GM12878 (cell line): ENCODE measurements at regions not wholly inside any gene's neighbourhood (a gene's known extent, or its start where the extent isn't known, plus 50 kb on each side); places are given as distances from the start of the nearest gene placed in this dataset.

ENCODE experiments used
- ATAC-seq: fragments of 200-7000 bp; cut with Tn5 transposase; 3 replicates; pipeline ENCODE4 v1.9.1; 2020; ENCODE audit warnings: mild to moderate bottlenecking, moderate library complexity
- BruUV-seq: library from RNA; stranded (reverse); fragments of 400-500 nt; replicated peaks from 2 replicates; lab custom pipeline; 2021; lab: Mats Ljungman, UMichigan
- CTCF ChIA-PET: fragments of 300-600 bp; sonication (Branson Sonifier 250); formaldehyde crosslinking; extraction: SDS; loops from one replicate; lab custom pipeline; 2021; ENCODE audit warnings: inconsistent platforms; lab: Yijun Ruan, JAX
- POLR2A ChIA-PET: fragments of 350-600 bp; formaldehyde crosslinking; extraction: SDS; loops from one replicate; lab custom pipeline; 2021; ENCODE audit warnings: inconsistent platforms; lab: Charles Lee
- RAD21 ChIA-PET: fragments of 300-600 bp; sonication (Branson Sonifier 250); formaldehyde crosslinking; loops from one replicate; lab custom pipeline; 2023; ENCODE audit warnings: antibody characterized with exemption; ENCODE audit not compliant: unreplicated experiment; lab: Charles Lee
- SMC1A ChIA-PET: fragments of 300-600 bp; sonication (Branson Sonifier 250); formaldehyde crosslinking; loops from one replicate; lab custom pipeline; 2023; ENCODE audit not compliant: unreplicated experiment, uncharacterized antibody; lab: Charles Lee
- DNase-seq: peaks from one replicate; pipeline ENCODE4 v3.0.0-alpha.2; 2011; ENCODE audit warnings: low read depth, low spot score
- FAIRE-seq: peaks from 3 replicates; lab custom pipeline; 2011; peaks lifted over from hg19 to GRCh38; lab: Jason Lieb, UNC
- H2AFZ ChIP-seq: 2 replicates; pipeline ENCODE4 v1.6.0; 2011; ENCODE audit warnings: low read depth, low read length, control low read depth; ENCODE audit not compliant: control insufficient read depth
- H3K27ac ChIP-seq: 2 replicates; pipeline ENCODE4 v1.5.1; 2011; ENCODE audit warnings: control low read depth; ENCODE audit not compliant: control insufficient read depth, insufficient read depth
- H3K27me3 ChIP-seq, 2 experiments: replicated peaks in 1 of 2; 2 replicates each; pipeline versions ENCODE4 v1.6.0 to v1.6.1; 2011; ENCODE audit warnings: low read length in 1 of 2; ENCODE audit not compliant: control insufficient read depth in 2 of 2, insufficient read depth in 2 of 2
- H3K36me3 ChIP-seq, 2 experiments: 2 replicates each; pipeline ENCODE4 v1.5.1; 2011; ENCODE audit warnings: low read length in 1 of 2; ENCODE audit not compliant: control insufficient read depth in 2 of 2, insufficient read depth in 2 of 2
- H3K4me1 ChIP-seq: 2 replicates; pipeline ENCODE4 v1.6.1; 2011; ENCODE audit warnings: mild to moderate bottlenecking, low read length, moderate library complexity, mixed read lengths; ENCODE audit not compliant: control insufficient read depth, insufficient read depth
- H3K4me2 ChIP-seq: 2 replicates; pipeline ENCODE4 v1.6.0; 2011; ENCODE audit warnings: control low read depth; ENCODE audit not compliant: control insufficient read depth, insufficient read depth
- H3K4me3 ChIP-seq: fragments of 200-600 bp; sonication (generic); 2 replicates; pipeline ENCODE4 v1.5.1; 2016
- H3K79me2 ChIP-seq: 2 replicates; pipeline ENCODE4 v1.6.0; 2011; ENCODE audit warnings: low read length; ENCODE audit not compliant: control insufficient read depth, insufficient read depth
- H3K9ac ChIP-seq: 2 replicates; pipeline ENCODE4 v1.8.0; 2011; ENCODE audit warnings: low read length, control low read depth, mixed read lengths; ENCODE audit not compliant: control insufficient read depth, insufficient read depth
- H3K9me3 ChIP-seq: replicated peaks from 3 replicates; pipeline ENCODE4 v1.5.1; 2011; ENCODE audit warnings: mild to moderate bottlenecking, low read length; ENCODE audit not compliant: control insufficient read depth, insufficient read depth
- H4K20me1 ChIP-seq: 2 replicates; pipeline ENCODE4 v1.6.0; 2011; ENCODE audit not compliant: control insufficient read depth, insufficient read depth
- ASH2L ChIP-seq: fragments of 300-600, 200-600 bp; sonication (generic); IDR thresholded peaks from 2 replicates; pipeline ENCODE4 v1.6.1; 2017; ENCODE audit warnings: low read depth, mild to moderate bottlenecking, borderline replicate concordance
- ESRRA ChIP-seq: IDR thresholded peaks from 2 replicates; pipeline ENCODE4 v1.6.1; 2012; ENCODE audit warnings: mild to moderate bottlenecking, low read length, improper control_type of control experiment
- ETV6 ChIP-seq, 2 experiments: fragments of 450-650 bp in 1 of 2; IDR thresholded peaks in 1 of 2; conservative IDR thresholded peaks in 1 of 2; 2 replicates each; pipeline ENCODE4 v1.6.1; 2014; ENCODE audit warnings: antibody characterized with exemption in 1 of 2, borderline replicate concordance in 1 of 2, low read depth in 1 of 2, mild to moderate bottlenecking in 1 of 2, moderate library complexity in 1 of 2
- FOS ChIP-seq: IDR thresholded peaks from 3 replicates; pipeline ENCODE4 v1.6.1; 2011; ENCODE audit warnings: borderline replicate concordance; ENCODE audit not compliant: insufficient read length; ENCODE audit errors: extremely low read depth
- FOXM1 ChIP-seq: IDR thresholded peaks from 2 replicates; pipeline ENCODE4 v1.6.1; 2012; ENCODE audit warnings: low read depth, mild to moderate bottlenecking, inconsistent platforms, low read length, moderate library complexity
- KAT2A ChIP-seq: conservative IDR thresholded peaks from 2 replicates; pipeline ENCODE4 v1.6.1; 2011; ENCODE audit warnings: low read depth, low read length; ENCODE audit not compliant: control insufficient read depth
- KDM1A ChIP-seq: fragments of 200-600 bp; sonication (generic); IDR thresholded peaks from 2 replicates; pipeline ENCODE4 v1.6.1; 2016; ENCODE audit warnings: borderline replicate concordance
- LARP7 ChIP-seq: fragments of 450-650 bp; IDR thresholded peaks from 2 replicates; pipeline ENCODE4 v1.6.1; 2017; ENCODE audit warnings: mild to moderate bottlenecking
- NFIC ChIP-seq: IDR thresholded peaks from 2 replicates; pipeline ENCODE4 v1.6.1; 2012; ENCODE audit warnings: low read depth, mild to moderate bottlenecking, inconsistent platforms, low read length, moderate library complexity
- PBX3 ChIP-seq: IDR thresholded peaks from 2 replicates; pipeline ENCODE4 v1.6.1; 2011; ENCODE audit warnings: mild to moderate bottlenecking, low read depth, low read length, moderate library complexity; ENCODE audit not compliant: insufficient replicate concordance
- RAD21 ChIP-seq: IDR thresholded peaks from 2 replicates; pipeline ENCODE4 v1.6.1; 2011; ENCODE audit warnings: mild to moderate bottlenecking, low read depth, low read length, moderate library complexity; ENCODE audit not compliant: insufficient read depth
- ZBTB11 ChIP-seq: fragments of 450-650 bp; formaldehyde crosslinking; IDR thresholded peaks from 2 replicates; pipeline ENCODE4 v1.5.0; 2022; ENCODE audit warnings: mild to moderate bottlenecking, missing genetic modification characterization
- WGBS: methylation state at CpG from one replicate; pipeline ENCODE4 v1.1.6; 2016; ENCODE audit warnings: low lambda C conversion rate; ENCODE audit not compliant: insufficient replicate concordance, insufficient coverage; ENCODE audit errors: missing lambda C conversion rate; 5-methylcytosine and 5-hydroxymethylcytosine counted together
- in situ Hi-C: fragments of 300-500 bp; cut with MboI; formaldehyde crosslinking; loops from 9 replicates; pipeline ENCODE4 v1.14.3; 2018; ENCODE audit warnings: mixed read lengths
- intact Hi-C: fragments of 100-400 bp; cut with micrococcal nuclease; formaldehyde crosslinking; loops from one replicate; pipeline ENCODE4 v1.14.2; 2022; ENCODE audit not compliant: unreplicated experiment

GRCh38 chr3:72573051-72573450 is 275.2 kb downstream of the SHQ1 start:
- intact Hi-C loops, result no loop called here
- no TSS peak for BruUV-seq

GRCh38 chr3:72572489-72573007 is 275.7 kb downstream of the SHQ1 start:
- ChIA-PET RAD21 (no interaction called here), POLR2A (no interaction called here), SMC1A (no interaction called here), CTCF (no interaction called here)
- no peak overlapping the region for H3K4me3 ChIP-seq
- no peaks in the 10 kb centered on the region for H3K4me1 ChIP-seq
- no peaks in the 10 kb centered on the region for H4K20me1 ChIP-seq
- no peak overlapping the region for H3K9ac ChIP-seq
- no peak for ATAC-seq
- no peak overlapping the region for H3K27ac ChIP-seq
- in situ Hi-C loops, result no loop called here
- no TSS peak for BruUV-seq
- WGBS, result 73% methylated on average over 16 of the region's 19 CpGs
- no peak overlapping the region for H3K4me2 ChIP-seq
- intact Hi-C loops, result no loop called here
- H3K36me3 ChIP-seq, result no peaks in the 10 kb centered on the region
- H3K79me2 ChIP-seq, result no peaks in the 10 kb centered on the region
- H3K9me3 ChIP-seq, result no peaks in the 10 kb centered on the region
- FAIRE-seq, result no peak
- no peaks in the 10 kb centered on the region for H3K27me3 ChIP-seq
- no peak for DNase-seq
- no peak overlapping the region for H2AFZ ChIP-seq
- TF ChIP-seq FOS, result no peak
- TF ChIP-seq ETV6 (conservative IDR thresholded peaks at IDR 0.05 in 1 of 2, IDR thresholded peaks at IDR 0.05 in 1 of 2; ENCODE audit: borderline replicate concordance in 1 of 2, low read depth in 1 of 2), result no peak
- no peak for TF ChIP-seq KDM1A
- TF ChIP-seq FOXM1, result no peak
- TF ChIP-seq RAD21, result no peak
- no peak for TF ChIP-seq ASH2L
- no peak for TF ChIP-seq PBX3
- no peak for TF ChIP-seq ZBTB11 (CRISPR knock-in tag)
- TF ChIP-seq KAT2A, result no peak
- no peak for TF ChIP-seq LARP7
- no peak for TF ChIP-seq NFIC

More at GRCh38 chr3:72573051-72573450, 275.2 kb downstream of the SHQ1 start:
- TF ChIP-seq ESRRA, result no peak
- DNase-seq (no peak), FAIRE-seq (no peak), ATAC-seq (no peak)
- in situ Hi-C loops, result no loop called here
- POLR2A ChIA-PET, result no interaction called here
- Histone ChIP-seq H3K79me2 (no peaks in the 10 kb centered on the region), H4K20me1 (no peaks in the 10 kb centered on the region), H3K36me3 (no peaks in the 10 kb centered on the region), H3K9ac (no peak overlapping the region), H2AFZ (no peak overlapping the region), H3K9me3 (no peaks in the 10 kb centered on the region), H3K4me1 (no peaks in the 10 kb centered on the region), H3K4me3 (no peak overlapping the region), H3K27me3 (no peaks in the 10 kb centered on the region), H3K4me2 (no peak overlapping the region), H3K27ac (no peak overlapping the region)
- RAD21 ChIA-PET, result no interaction called here
- CTCF ChIA-PET, result no interaction called here
- SMC1A ChIA-PET, result interaction anchor here (0.6 kb wide), 1 partner anchor 357 kb away, joined by 3 read pairs; no protein-coding TSS in a partner anchor
- WGBS, result 72% methylated on average over 13 of the region's 13 CpGs
